CD14-positive monocyte (primary cell): ENCODE measurements at regions not wholly inside any gene's neighbourhood (a gene's known extent, or its start where the extent isn't known, plus 50 kb on each side); places are given as distances from the start of the nearest gene placed in this dataset.

Experiments
- DNase-seq, 3 donors: peaks; one replicate each; pipeline ENCODE4 v3.0.0-alpha.2; 2011 to 2022
- H2AFZ ChIP-seq: 2 replicates; pipeline ENCODE4 v1.6.0; 2012; ENCODE audit warnings: mild to moderate bottlenecking, low read depth, low read length, inconsistent platforms; ENCODE audit not compliant: insufficient read depth, poor library complexity, severe bottlenecking
- H3K27ac ChIP-seq, 2 donors: 1 replicate in 1 of 2; 2 replicates in 1 of 2; pipeline ENCODE4 v1.5.1; 2012 to 2013; ENCODE audit warnings: low read length in 2 of 2, control low read depth in 1 of 2, inconsistent platforms in 1 of 2, low read depth in 1 of 2, mild to moderate bottlenecking in 1 of 2
- H3K27me3 ChIP-seq, 2 donors: one replicate each; pipeline versions ENCODE4 v1.6.0 to v1.6.1; 2011 to 2013; ENCODE audit warnings: low read length in 2 of 2; ENCODE audit not compliant: control insufficient read depth in 2 of 2, insufficient read depth in 2 of 2
- H3K36me3 ChIP-seq, 2 donors: replicated peaks in 1 of 2; 1 replicate in 1 of 2; 2 replicates in 1 of 2; pipeline versions ENCODE4 v1.5.1 to v1.6.1; 2012 to 2013; ENCODE audit warnings: low read length in 2 of 2, control low read depth in 1 of 2, inconsistent platforms in 1 of 2, mild to moderate bottlenecking in 1 of 2; ENCODE audit not compliant: insufficient read depth in 2 of 2, control insufficient read depth in 1 of 2
- H3K4me1 ChIP-seq, 2 donors: 1 replicate in 1 of 2; 2 replicates in 1 of 2; pipeline versions ENCODE4 v1.5.1 to v1.6.1; 2012 to 2013; ENCODE audit warnings: low read length in 2 of 2, control low read depth in 1 of 2, inconsistent platforms in 1 of 2, mild to moderate bottlenecking in 1 of 2, moderate library complexity in 1 of 2; ENCODE audit not compliant: insufficient read depth in 2 of 2, control insufficient read depth in 1 of 2
- H3K4me2 ChIP-seq: replicated peaks from 2 replicates; pipeline ENCODE3; 2012; ENCODE audit warnings: low read length, moderate library complexity, mild to moderate bottlenecking; ENCODE audit not compliant: poor library complexity, severe bottlenecking; ENCODE audit errors: extremely low read depth
- H3K4me3 ChIP-seq, 3 experiments: fragments of 200-600 bp in 1 of 3; sonication (generic) in 1 of 3; replicated peaks in 1 of 3; 1 replicate in 2 of 3; 2 replicates in 1 of 3; pipeline ENCODE4 v1.5.1; 2011 to 2013; ENCODE audit warnings: low read length in 3 of 3, mild to moderate bottlenecking in 3 of 3, control low read depth in 2 of 3, low read depth in 2 of 3, inconsistent platforms in 1 of 3, moderate library complexity in 1 of 3
- H3K79me2 ChIP-seq: 2 replicates; pipeline ENCODE4 v1.6.0; 2012; ENCODE audit warnings: mild to moderate bottlenecking, control low read depth, inconsistent platforms, low read length, moderate library complexity; ENCODE audit not compliant: insufficient read depth
- H3K9ac ChIP-seq: 2 replicates; pipeline ENCODE4 v1.6.0; 2017; ENCODE audit warnings: low read length, mild to moderate bottlenecking; ENCODE audit not compliant: insufficient read depth, poor library complexity, severe bottlenecking
- H3K9me3 ChIP-seq, 2 donors: replicated peaks in 1 of 2; 1 replicate in 1 of 2; 2 replicates in 1 of 2; pipeline versions ENCODE4 v1.5.1 to v1.6.1; 2012 to 2013; ENCODE audit warnings: low read length in 2 of 2, control low read depth in 1 of 2; ENCODE audit not compliant: control insufficient read depth in 1 of 2, insufficient read depth in 1 of 2
- H4K20me1 ChIP-seq: 2 replicates; pipeline ENCODE4 v1.6.0; 2012; ENCODE audit warnings: mild to moderate bottlenecking, low read length, control low read depth, moderate library complexity; ENCODE audit not compliant: insufficient read depth
- H3K27ac Mint-ChIP-seq, 7 donors: one replicate each; pipeline ENCODE4 v1.8.0; 2020; ENCODE audit warnings: mild to moderate bottlenecking in 7 of 7, mixed read lengths in 7 of 7, moderate library complexity in 6 of 7, inconsistent platforms in 2 of 7
- H3K27me3 Mint-ChIP-seq, 3 donors: one replicate each; pipeline ENCODE4 v1.8.0; 2021 to 2022; ENCODE audit warnings: low read depth in 3 of 3, mild to moderate bottlenecking in 3 of 3, mixed read lengths in 3 of 3, moderate library complexity in 3 of 3, inconsistent platforms in 1 of 3
- H3K36me3 Mint-ChIP-seq, 2 donors: one replicate each; pipeline ENCODE4 v1.8.0; 2020; ENCODE audit warnings: mixed read lengths in 2 of 2, inconsistent platforms in 1 of 2, mild to moderate bottlenecking in 1 of 2
- H3K4me1 Mint-ChIP-seq: one replicate; pipeline ENCODE4 v1.8.0; 2020; ENCODE audit warnings: mild to moderate bottlenecking, mixed read lengths
- H3K4me3 Mint-ChIP-seq, 2 donors: one replicate each; pipeline ENCODE4 v1.8.0; 2020; ENCODE audit warnings: mild to moderate bottlenecking in 2 of 2, mixed read lengths in 2 of 2, moderate library complexity in 1 of 2
- H3K9me3 Mint-ChIP-seq, 7 donors: one replicate each; pipeline ENCODE4 v1.8.0; 2020 to 2022; ENCODE audit warnings: mixed read lengths in 7 of 7, mild to moderate bottlenecking in 6 of 7, moderate library complexity in 6 of 7, inconsistent platforms in 2 of 7
- CTCF ChIP-seq: fragments of 200-600 bp; IDR thresholded peaks from one replicate; pipeline ENCODE4 v1.8.0; 2022; ENCODE audit warnings: antibody characterized with exemption, mild to moderate bottlenecking
- WGBS: methylation state at CpG from one replicate; pipeline ENCODE4 v1.1.5; 2013; ENCODE audit warnings: missing lambda C conversion rate; ENCODE audit not compliant: insufficient coverage; 5-methylcytosine and 5-hydroxymethylcytosine counted together
- intact Hi-C, 2 donors: fragments of 100-400 bp; cut with micrococcal nuclease; formaldehyde crosslinking; loops; one replicate each; pipeline versions ENCODE4 v1.15.0 to v1.15.1; 2023

DNA sequence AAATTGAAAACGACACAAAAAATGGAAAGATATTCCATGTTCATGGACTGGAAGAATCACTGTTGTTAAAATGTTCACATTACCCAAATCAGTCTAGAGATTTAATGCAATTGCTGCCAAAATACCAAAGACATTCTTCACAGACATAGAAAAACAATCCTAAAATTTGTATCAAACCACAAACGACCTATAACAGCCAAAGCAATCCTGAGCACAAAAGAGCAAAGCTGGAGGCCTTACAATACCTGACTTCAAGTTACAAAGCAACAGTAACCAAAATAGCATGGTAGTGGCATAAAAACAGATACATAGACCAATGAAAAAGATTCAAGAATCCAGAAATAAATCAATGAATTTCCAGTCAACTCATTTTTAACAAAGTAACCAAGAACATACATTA, 1077.3 kb downstream of the KCNT2 start:
- Mint-ChIP-seq H3K36me3 (no peaks in the 10 kb centered on the region), H3K4me3 (no peak overlapping the region), H3K9me3 (peaks cover 0 to 7% (median 0%) of the 10 kb centered on the region in 7 donors), H3K27ac (no peak overlapping the region), H3K4me1 (no peaks in the 10 kb centered on the region), H3K27me3 (peaks cover 0 to 2% (median 0%) of the 10 kb centered on the region in 3 donors)
- intact Hi-C loops: no loop called here
- H3K9ac ChIP-seq: no peak overlapping the region
- no peak for TF ChIP-seq CTCF
- DNase-seq: no peak
- H3K4me2 ChIP-seq: no peak overlapping the region
- no peaks in the 10 kb centered on the region for H4K20me1 ChIP-seq
- H2AFZ ChIP-seq: no peak overlapping the region
- no peaks in the 10 kb centered on the region for H3K79me2 ChIP-seq
- WGBS: 50% methylated on average over 1 of the region's 2 CpGs
- no peaks in the 10 kb centered on the region for H3K4me1 ChIP-seq
- no peaks in the 10 kb centered on the region for H3K36me3 ChIP-seq
- no peaks in the 10 kb centered on the region for H3K27me3 ChIP-seq
- no peak overlapping the region for H3K27ac ChIP-seq
- peaks cover 3 to 10% of the 10 kb centered on the region in 2 donors for H3K9me3 ChIP-seq
- H3K4me3 ChIP-seq: no peak overlapping the region

DNA sequence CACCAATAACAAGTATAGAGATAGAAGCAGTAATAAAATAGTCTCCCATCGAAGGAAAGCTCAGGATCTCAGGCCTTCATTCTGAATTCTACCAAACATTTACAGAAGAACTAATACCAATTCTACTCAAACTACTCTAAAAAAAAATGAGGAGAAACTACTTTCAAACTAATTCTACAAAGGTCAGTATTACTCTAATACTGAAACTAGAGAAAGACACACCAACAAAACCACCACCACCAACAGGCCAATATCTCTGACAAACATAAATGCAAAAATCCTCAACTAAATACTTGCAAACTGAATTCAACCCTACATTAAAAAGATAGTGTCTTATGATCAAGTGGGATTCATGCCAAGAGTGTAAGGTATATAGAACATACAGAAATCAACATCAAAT, 1078.4 kb downstream of the KCNT2 start:
- Histone ChIP-seq H2AFZ (no peak overlapping the region), H4K20me1 (no peaks in the 10 kb centered on the region), H3K9me3 (peaks cover 5 to 10% of the 10 kb centered on the region in 2 donors), H3K27me3 (no peaks in the 10 kb centered on the region), H3K36me3 (no peaks in the 10 kb centered on the region), H3K4me1 (no peaks in the 10 kb centered on the region), H3K27ac (no peak overlapping the region), H3K4me3 (no peak overlapping the region), H3K4me2 (no peak overlapping the region), H3K9ac (no peak overlapping the region), H3K79me2 (no peaks in the 10 kb centered on the region)
- no peak for DNase-seq
- H3K4me1 Mint-ChIP-seq: no peaks in the 10 kb centered on the region
- no peak for TF ChIP-seq CTCF
- H3K27ac Mint-ChIP-seq: no peak overlapping the region
- WGBS: no CpG with 5 or more reads among the region's 1 CpG
- H3K9me3 Mint-ChIP-seq: peaks cover 0 to 7% (median 0%) of the 10 kb centered on the region in 7 donors
- H3K36me3 Mint-ChIP-seq: no peaks in the 10 kb centered on the region
- peaks cover 0 to 2% (median 0%) of the 10 kb centered on the region in 3 donors for H3K27me3 Mint-ChIP-seq
- no peak overlapping the region for H3K4me3 Mint-ChIP-seq
- intact Hi-C loops: no loop called here
